T follicular helper cell (primary cell): ENCODE measurements at regions not wholly inside any gene's neighbourhood (a gene's known extent, or its start where the extent isn't known, plus 50 kb on each side); places are given as distances from the start of the nearest gene placed in this dataset.

Experiments used
- DNase-seq: peaks from one replicate; pipeline ENCODE4 v3.0.0-alpha.2; 2020; ENCODE audit warnings: low read depth

GRCh38 chr12:111196532-111196931, 172.4 kb downstream of the PHETA1 start:
- DNase-seq, result no peak

GRCh38 chr12:111195316-111195715, 173.6 kb downstream of the PHETA1 start:
- no peak for DNase-seq

GRCh38 chr12:111194703-111195051, 174.2 kb downstream of the PHETA1 start:
- DNase-seq, result no peak

- no peak for DNase-seq
Measured at GRCh38 chr12:111193977-111194702, 174.8 kb downstream of the PHETA1 start.

- no peak for DNase-seq
Measured at GRCh38 chr12:111193496-111193895, 175.4 kb downstream of the PHETA1 start.

GRCh38 chr12:111193067-111193466, 175.8 kb downstream of the PHETA1 start:
- no peak for DNase-seq

- DNase-seq, result no peak
Measured at GRCh38 chr12:111192647-111193046, 176.2 kb downstream of the PHETA1 start.

GRCh38 chr12:111190741-111191526, 178.0 kb downstream of the PHETA1 start:
- no peak for DNase-seq

- no peak for DNase-seq
Measured at GRCh38 chr12:111189792-111190191, 179.1 kb downstream of the PHETA1 start.

GRCh38 chr12:111188436-111188835, 180.5 kb downstream of the PHETA1 start:
- DNase-seq, result no peak

GRCh38 chr12:111186347-111186746, 182.5 kb downstream of the PHETA1 start:
- DNase-seq, result no peak

GRCh38 chr12:111185889-111186227, 183.0 kb downstream of the PHETA1 start:
- DNase-seq, result no peak

- DNase-seq, result no peak
Measured at GRCh38 chr12:111185206-111185888, 183.5 kb downstream of the PHETA1 start.

GRCh38 chr12:111184161-111184560, 184.7 kb downstream of the PHETA1 start:
- DNase-seq, result no peak

- no peak for DNase-seq
Measured at GRCh38 chr12:111183094-111183493, 185.8 kb downstream of the PHETA1 start.

- no peak for DNase-seq
Measured at GRCh38 chr12:111182382-111182781, 186.5 kb downstream of the PHETA1 start.

- DNase-seq, result no peak
Measured at GRCh38 chr12:111181143-111181726, 187.7 kb downstream of the PHETA1 start.

GRCh38 chr12:111180426-111181142, 188.3 kb downstream of the PHETA1 start:
- no peak for DNase-seq

- no peak for DNase-seq
Measured at GRCh38 chr12:111178181-111179081, 190.5 kb downstream of the PHETA1 start.

GRCh38 chr12:111175396-111176094, 193.3 kb downstream of the PHETA1 start:
- DNase-seq, result no peak
